ENCODE measurements at regions not wholly inside any gene's neighbourhood (a gene's known extent, or its start where the extent isn't known, plus 50 kb on each side); places are given as distances from the start of the nearest gene placed in this dataset.

- no peak for TF ChIP-seq EZH2 (IDR thresholded peaks at IDR 0.05; ENCODE audit: insufficient read depth, poor library complexity, severe bottlenecking)
- no peak for TF ChIP-seq EZH2phosphoT487 (IDR thresholded peaks at IDR 0.05; ENCODE audit: insufficient read depth, low read depth)
Observed at GRCh38 chr12:126233625-126234024, 1168.4 kb downstream of the AACS start.

All from GM23248 (cell line).